GM12873 (cell line): ENCODE measurements at regions not wholly inside any gene's neighbourhood (a gene's known extent, or its start where the extent isn't known, plus 50 kb on each side); places are given as distances from the start of the nearest gene placed in this dataset.

ENCODE experiments used
- CTCF ChIP-seq: IDR thresholded peaks from 2 replicates; pipeline ENCODE4 v1.5.1; 2012; ENCODE audit warnings: low read depth, mild to moderate bottlenecking, moderate library complexity, low read length, control low read depth; ENCODE audit not compliant: insufficient read depth; ENCODE audit errors: missing control alignments

- TF ChIP-seq CTCF: no peak
Measured at GRCh38 chr7:121519548-121520521, 123.7 kb upstream of the FAM3C start.

DNA sequence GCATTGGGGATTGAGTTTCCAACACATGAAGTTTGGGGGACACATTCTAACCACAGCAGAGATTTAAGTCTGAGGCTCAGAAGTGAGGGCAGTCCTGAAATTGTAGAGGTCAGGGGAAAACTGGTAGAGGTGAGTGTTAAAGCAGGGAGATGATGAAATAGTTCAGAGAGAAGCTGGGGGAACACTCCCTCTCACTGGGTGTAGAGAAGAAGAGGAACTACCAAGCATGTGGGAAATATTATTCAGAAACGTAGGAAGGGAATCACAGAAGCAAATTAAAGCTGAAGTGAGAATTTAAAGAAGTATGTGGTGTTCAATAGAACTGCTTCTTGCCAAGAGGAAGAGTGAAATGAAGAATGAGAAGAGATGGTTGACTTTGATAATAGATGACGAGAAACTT, 121.5 kb upstream of the FAM3C start:
- no peak for TF ChIP-seq CTCF

DNA sequence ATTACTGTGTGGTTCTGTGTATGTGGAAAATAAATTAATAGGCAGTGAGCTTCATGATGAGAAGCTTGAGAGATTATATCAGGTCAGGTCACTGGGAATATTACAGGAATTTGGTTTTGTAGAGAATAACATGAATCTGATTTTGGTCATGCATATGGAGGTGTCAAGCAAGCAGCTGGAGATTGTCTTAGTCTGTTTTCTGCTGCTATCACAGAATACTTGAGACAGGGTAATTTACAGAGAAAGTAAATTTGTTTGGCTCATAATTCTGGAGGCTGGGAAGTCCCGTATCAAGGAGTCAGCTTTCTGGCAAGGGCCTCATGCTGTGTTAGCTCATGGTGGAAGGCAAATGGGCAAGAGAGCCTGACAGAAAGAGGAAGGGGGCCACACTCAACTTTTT, 120.7 kb upstream of the FAM3C start:
- TF ChIP-seq CTCF: no peak

DNA sequence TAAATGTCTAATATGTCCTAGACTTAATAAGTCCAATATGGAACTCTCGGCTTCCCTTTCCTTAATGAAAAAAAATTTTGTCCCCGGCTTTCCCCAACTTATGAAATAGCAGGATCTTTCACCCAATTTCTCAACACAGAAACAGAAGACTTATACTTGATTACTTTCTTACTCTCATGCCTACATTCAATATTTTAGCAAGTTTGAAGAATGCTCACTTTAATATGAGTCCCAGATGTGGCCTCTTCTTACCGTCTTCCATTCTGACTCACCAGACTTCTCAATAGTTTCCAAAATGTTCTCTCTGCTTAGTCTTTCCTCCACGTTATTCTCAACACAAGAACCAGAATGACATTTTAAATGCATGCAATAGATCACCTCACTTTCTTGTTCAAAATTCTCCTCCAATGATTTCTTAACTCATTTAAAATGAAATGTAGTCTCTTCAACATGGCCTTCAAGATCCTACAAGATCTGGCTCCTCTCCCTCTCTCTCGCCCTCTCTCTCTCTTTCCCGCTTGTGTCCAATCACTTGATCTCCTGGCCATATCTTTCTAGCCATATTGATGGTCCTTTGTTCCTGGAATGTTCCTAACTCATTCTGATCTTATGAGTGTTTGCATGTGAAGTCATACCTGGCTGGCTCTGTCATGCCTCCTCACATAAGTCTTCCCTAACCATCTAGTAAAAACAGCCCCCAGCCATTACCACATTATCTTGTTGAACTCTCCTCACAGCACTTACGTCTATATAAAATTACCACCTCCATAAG, 119.7 kb upstream of the FAM3C start:
- no peak for TF ChIP-seq CTCF

GRCh38 chr7:121515229-121515628, 119.1 kb upstream of the FAM3C start:
- TF ChIP-seq CTCF: no peak

DNA sequence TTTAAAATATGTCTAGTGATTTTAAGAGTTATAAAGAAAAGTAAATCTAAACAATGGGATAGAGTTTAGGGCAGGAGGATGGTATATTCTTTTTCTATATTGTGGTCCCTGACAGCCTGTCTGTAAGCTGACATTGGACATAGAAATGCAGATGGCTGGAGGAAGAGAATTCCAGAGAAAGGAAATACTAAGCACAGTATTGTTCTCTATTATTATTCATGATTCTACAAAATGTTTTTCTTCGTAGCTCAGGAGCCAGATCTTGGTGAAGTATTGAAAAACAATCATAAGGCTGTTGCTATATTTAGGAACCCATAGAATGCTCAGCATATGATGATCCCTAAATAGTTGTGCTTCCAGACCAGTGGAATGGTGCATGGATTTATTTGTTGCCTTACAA, 117.0 kb upstream of the FAM3C start:
- no peak for TF ChIP-seq CTCF

DNA sequence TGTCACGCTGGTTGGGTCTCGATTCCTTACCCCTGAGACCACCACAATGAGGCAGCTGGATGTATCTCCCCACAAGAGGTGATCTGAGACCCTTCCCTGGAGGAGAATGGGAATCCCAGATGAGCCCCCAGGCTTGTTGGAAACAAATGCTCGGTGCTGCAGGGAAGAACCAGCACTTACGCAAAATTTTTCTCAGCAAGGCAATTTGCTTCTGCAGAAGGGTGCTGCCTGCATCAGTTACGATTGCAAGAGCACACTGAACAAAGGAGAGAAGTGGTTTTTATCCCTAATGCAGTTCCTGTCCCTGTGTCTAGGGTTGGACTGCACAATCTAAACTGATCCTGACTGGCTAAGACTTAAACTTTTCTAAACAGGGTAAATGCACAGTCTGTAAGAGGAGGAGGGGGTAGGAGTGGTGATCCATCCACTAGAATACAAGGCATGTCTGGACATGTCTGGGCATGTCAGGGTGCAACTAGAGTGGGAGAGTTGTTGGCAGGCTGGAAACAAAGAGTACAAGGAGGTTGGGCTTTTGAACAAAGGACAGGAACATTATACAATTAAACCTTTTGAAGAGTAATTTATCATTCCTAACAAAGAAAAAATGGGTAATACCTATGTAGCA, 114.9 kb upstream of the FAM3C start:
- no peak for TF ChIP-seq CTCF
